NCI-H2107 treated with DMSO at 0.1 percent for 48 hours (cell line): ENCODE measurements at regions not wholly inside any gene's neighbourhood (a gene's known extent, or its start where the extent isn't known, plus 50 kb on each side); places are given as distances from the start of the nearest gene placed in this dataset.

Experiments
- DNase-seq: peaks from one replicate; lab custom pipeline; 2025; ENCODE audit not compliant: unreplicated experiment; lab: John Stamatoyannopoulos, UW

- no peak for DNase-seq
Measured at GRCh38 chr4:56099378-56099786, 150.6 kb downstream of the CEP135 start.

- no peak for DNase-seq
Measured at GRCh38 chr4:56093576-56093975, 144.8 kb downstream of the CEP135 start.

GRCh38 chr4:56092540-56092939, 143.8 kb downstream of the CEP135 start:
- no peak for DNase-seq

- DNase-seq: no peak
Measured at GRCh38 chr4:56086561-56086960, 137.8 kb downstream of the CEP135 start.

- DNase-seq: peak; percentile 12
Measured at GRCh38 chr4:56086073-56086541, 137.4 kb downstream of the CEP135 start.

GRCh38 chr4:56085275-56085674, 136.5 kb downstream of the CEP135 start:
- no peak for DNase-seq

GRCh38 chr4:56084851-56085250, 136.1 kb downstream of the CEP135 start:
- no peak for DNase-seq
